ENCODE measurements at regions not wholly inside any gene's neighbourhood (a gene's known extent, or its start where the extent isn't known, plus 50 kb on each side); places are given as distances from the start of the nearest gene placed in this dataset.

- Histone ChIP-seq H4K20me1 (replicated peaks; ENCODE audit: control insufficient read depth, extremely low read depth, insufficient read depth, low read length) (no peaks in the 10 kb centered on the region), H3K4me3 (replicated peaks in 1 of 3; ENCODE audit: insufficient read depth in 1 of 3, low read depth in 1 of 3, low read length in 3 of 3) (no peak overlapping the region), H3K36me3 (ENCODE audit: control insufficient read depth in 2 of 2, extremely low read depth in 1 of 2, insufficient read depth in 2 of 2, low read length in 2 of 2) (no peaks in the 10 kb centered on the region), H2AFZ (ENCODE audit: low read depth, low read length) (no peak overlapping the region), H3K27me3 (ENCODE audit: control insufficient read depth in 2 of 2, insufficient read depth in 2 of 2, low read length in 2 of 2) (no peaks in the 10 kb centered on the region), H3K9me3 (replicated peaks; ENCODE audit: control insufficient read depth, insufficient read depth, low read length) (peaks cover 4% of the 10 kb centered on the region), H3K79me2 (ENCODE audit: control insufficient read depth, insufficient read depth, low read length) (no peaks in the 10 kb centered on the region), H3K9me1 (replicated peaks; ENCODE audit: control insufficient read depth, extremely low read depth, insufficient read depth, low read length) (no peaks in the 10 kb centered on the region), H3K4me2 (ENCODE audit: insufficient read depth, low read length) (no peak overlapping the region), H3K4me1 (ENCODE audit: control insufficient read depth, extremely low read depth, insufficient read depth, low read length) (no peaks in the 10 kb centered on the region), H3K9ac (replicated peaks; ENCODE audit: extremely low read depth, insufficient read depth, low read length) (no peak overlapping the region), H3K27ac (ENCODE audit: insufficient read depth, low read depth, low read length) (no peak overlapping the region)
- dilution Hi-C loops (cut with MboI; ENCODE audit: extremely low pct_ligation_motif_present, low sequenced_read_pairs) (no loop called here), intact Hi-C loops (cut with micrococcal nuclease) (no loop called here)
- FAIRE-seq (no peak), DNase-seq (ENCODE audit: low read depth, low spot score) (no peak)
- ChIA-PET CTCF (no interaction called here), POLR2A (no interaction called here)
- TF ChIP-seq MAX (IDR thresholded peaks at IDR 0.05; ENCODE audit: insufficient read depth, insufficient read length) (no peak), CTCF (IDR thresholded peaks at IDR 0.05; ENCODE audit: extremely low read depth in 1 of 2, insufficient read depth in 1 of 2, low read depth in 1 of 2, low read length in 2 of 2) (no peak)
- no TSS peak for BruUV-seq (replicated peaks)
These were observed 188.6 kb upstream of the C1orf174 start for GRCh38 chr1:4088676-4089075.

GRCh38 chr1:4089421-4090175 lies 189.5 kb upstream of the C1orf174 start:
- POLR2A ChIA-PET = no interaction called here

More at GRCh38 chr1:4089421-4090175, 189.5 kb upstream of the C1orf174 start:
- FAIRE-seq (no peak), DNase-seq (ENCODE audit: low read depth, low spot score) (no peak)
- Histone ChIP-seq H3K27ac (ENCODE audit: insufficient read depth, low read depth, low read length) (no peak overlapping the region), H3K9ac (replicated peaks; ENCODE audit: extremely low read depth, insufficient read depth, low read length) (no peak overlapping the region), H3K27me3 (ENCODE audit: control insufficient read depth in 2 of 2, insufficient read depth in 2 of 2, low read length in 2 of 2) (no peaks in the 10 kb centered on the region), H3K9me3 (replicated peaks; ENCODE audit: control insufficient read depth, insufficient read depth, low read length) (peaks cover 4% of the 10 kb centered on the region), H2AFZ (ENCODE audit: low read depth, low read length) (no peak overlapping the region), H4K20me1 (replicated peaks; ENCODE audit: control insufficient read depth, extremely low read depth, insufficient read depth, low read length) (no peaks in the 10 kb centered on the region), H3K9me1 (replicated peaks; ENCODE audit: control insufficient read depth, extremely low read depth, insufficient read depth, low read length) (no peaks in the 10 kb centered on the region), H3K4me1 (ENCODE audit: control insufficient read depth, extremely low read depth, insufficient read depth, low read length) (no peaks in the 10 kb centered on the region), H3K4me2 (ENCODE audit: insufficient read depth, low read length) (no peak overlapping the region), H3K4me3 (replicated peaks in 1 of 3; ENCODE audit: insufficient read depth in 1 of 3, low read depth in 1 of 3, low read length in 3 of 3) (no peak overlapping the region), H3K36me3 (ENCODE audit: control insufficient read depth in 2 of 2, extremely low read depth in 1 of 2, insufficient read depth in 2 of 2, low read length in 2 of 2) (no peaks in the 10 kb centered on the region), H3K79me2 (ENCODE audit: control insufficient read depth, insufficient read depth, low read length) (no peaks in the 10 kb centered on the region)
- dilution Hi-C loops (cut with MboI; ENCODE audit: extremely low pct_ligation_motif_present, low sequenced_read_pairs) = no loop called here
- no TSS peak for BruUV-seq (replicated peaks)
- TF ChIP-seq POLR2A (IDR thresholded peaks at IDR 0.05; ENCODE audit: low read depth, low read length) = no peak
- TF ChIP-seq POLR2AphosphoS5 (IDR thresholded peaks at IDR 0.05; ENCODE audit: insufficient read depth, low read depth, low read length) = no peak
- TF ChIP-seq MAX (IDR thresholded peaks at IDR 0.05; ENCODE audit: insufficient read depth, insufficient read length) = no peak
- TF ChIP-seq MYC (IDR thresholded peaks at IDR 0.05; ENCODE audit: low read depth, low read length) = no peak
- no peak for TF ChIP-seq EZH2 (IDR thresholded peaks at IDR 0.05; ENCODE audit: borderline replicate concordance, low read depth, low read length, severe bottlenecking)
- no peak for TF ChIP-seq FOS (IDR thresholded peaks at IDR 0.05; ENCODE audit: borderline replicate concordance, insufficient read depth, low read length)
- TF ChIP-seq JUN (IDR thresholded peaks at IDR 0.05; ENCODE audit: borderline replicate concordance, insufficient read depth, insufficient read length, low read depth) = no peak
- no peak for TF ChIP-seq GATA2 (IDR thresholded peaks at IDR 0.05; ENCODE audit: insufficient read depth, insufficient read length, low read depth, low read length)
- TF ChIP-seq CTCF (IDR thresholded peaks at IDR 0.05; ENCODE audit: extremely low read depth in 1 of 2, insufficient read depth in 1 of 2, low read depth in 1 of 2, low read length in 2 of 2) = no peak
- intact Hi-C loops (cut with micrococcal nuclease) = no loop called here
- CTCF ChIA-PET = no interaction called here
